ENCODE measurements at regions not wholly inside any gene's neighbourhood (a gene's known extent, or its start where the extent isn't known, plus 50 kb on each side); places are given as distances from the start of the nearest gene placed in this dataset.

- TF ChIP-seq POLR2AphosphoS5 (IDR thresholded peaks at IDR 0.05) (no peak), CTCF (IDR thresholded peaks at IDR 0.05) (no peak)
Measured at GRCh38 chr3:117305681-117306080, 596.1 kb downstream of the TUSC7 start.

Measured in prostate gland (tissue), 2 donors.